IPS-18c (cell line): ENCODE measurements at regions not wholly inside any gene's neighbourhood (a gene's known extent, or its start where the extent isn't known, plus 50 kb on each side); places are given as distances from the start of the nearest gene placed in this dataset.

ENCODE experiments used
- H3K4me3 ChIP-seq: 2 replicates; pipeline ENCODE4 v1.7.0; 2013; ENCODE audit warnings: low read depth, mild to moderate bottlenecking, low read length, moderate library complexity; ENCODE audit not compliant: insufficient read depth
- H3K9me3 ChIP-seq: one replicate; pipeline ENCODE4 v1.6.1; 2013; ENCODE audit warnings: mild to moderate bottlenecking, low read length, moderate library complexity; ENCODE audit not compliant: control insufficient read depth, insufficient read depth

- H3K4me3 ChIP-seq: no peak overlapping the region
- no peaks in the 10 kb centered on the region for H3K9me3 ChIP-seq
Measured at GRCh38 chr3:117120014-117120413, 410.4 kb downstream of the TUSC7 start.

- Histone ChIP-seq H3K9me3 (no peaks in the 10 kb centered on the region), H3K4me3 (no peak overlapping the region)
Measured at GRCh38 chr3:117122609-117123008, 413.0 kb downstream of the TUSC7 start.

- Histone ChIP-seq H3K4me3 (no peak overlapping the region), H3K9me3 (no peaks in the 10 kb centered on the region)
Measured at GRCh38 chr3:117126460-117126859, 416.9 kb downstream of the TUSC7 start.

GRCh38 chr3:117126946-117127546 lies 417.5 kb downstream of the TUSC7 start:
- H3K4me3 ChIP-seq: no peak overlapping the region

GRCh38 chr3:117128133-117128532 lies 418.6 kb downstream of the TUSC7 start:
- no peaks in the 10 kb centered on the region for H3K9me3 ChIP-seq
- no peak overlapping the region for H3K4me3 ChIP-seq

More at GRCh38 chr3:117126946-117127546, 417.5 kb downstream of the TUSC7 start:
- H3K9me3 ChIP-seq: no peaks in the 10 kb centered on the region

GRCh38 chr3:117128872-117129271 lies 419.3 kb downstream of the TUSC7 start:
- H3K4me3 ChIP-seq: no peak overlapping the region

GRCh38 chr3:117129516-117129915 lies 419.9 kb downstream of the TUSC7 start:
- Histone ChIP-seq H3K4me3 (no peak overlapping the region), H3K9me3 (no peaks in the 10 kb centered on the region)

More at GRCh38 chr3:117128872-117129271, 419.3 kb downstream of the TUSC7 start:
- no peaks in the 10 kb centered on the region for H3K9me3 ChIP-seq

- no peaks in the 10 kb centered on the region for H3K9me3 ChIP-seq
- H3K4me3 ChIP-seq: no peak overlapping the region
Measured at GRCh38 chr3:117130222-117130621, 420.6 kb downstream of the TUSC7 start.

- Histone ChIP-seq H3K4me3 (no peak overlapping the region), H3K9me3 (no peaks in the 10 kb centered on the region)
Measured at GRCh38 chr3:117131259-117131658, 421.7 kb downstream of the TUSC7 start.

- no peak overlapping the region for H3K4me3 ChIP-seq
- H3K9me3 ChIP-seq: no peaks in the 10 kb centered on the region
Measured at GRCh38 chr3:117133066-117133465, 423.5 kb downstream of the TUSC7 start.

GRCh38 chr3:117135207-117135606 lies 425.6 kb downstream of the TUSC7 start:
- Histone ChIP-seq H3K4me3 (no peak overlapping the region), H3K9me3 (no peaks in the 10 kb centered on the region)

- no peaks in the 10 kb centered on the region for H3K9me3 ChIP-seq
- no peak overlapping the region for H3K4me3 ChIP-seq
Measured at GRCh38 chr3:117136003-117136402, 426.4 kb downstream of the TUSC7 start.

- Histone ChIP-seq H3K4me3 (no peak overlapping the region), H3K9me3 (no peaks in the 10 kb centered on the region)
Measured at GRCh38 chr3:117137065-117137464, 427.5 kb downstream of the TUSC7 start.

- Histone ChIP-seq H3K4me3 (no peak overlapping the region), H3K9me3 (no peaks in the 10 kb centered on the region)
Measured at GRCh38 chr3:117139681-117140080, 430.1 kb downstream of the TUSC7 start.

GRCh38 chr3:117141812-117142211 lies 432.2 kb downstream of the TUSC7 start:
- Histone ChIP-seq H3K9me3 (no peaks in the 10 kb centered on the region), H3K4me3 (no peak overlapping the region)

- Histone ChIP-seq H3K9me3 (no peaks in the 10 kb centered on the region), H3K4me3 (no peak overlapping the region)
Measured at GRCh38 chr3:117144853-117145252, 435.3 kb downstream of the TUSC7 start.

GRCh38 chr3:117145677-117146076 lies 436.1 kb downstream of the TUSC7 start:
- Histone ChIP-seq H3K9me3 (no peaks in the 10 kb centered on the region), H3K4me3 (no peak overlapping the region)

- H3K9me3 ChIP-seq: no peaks in the 10 kb centered on the region
- no peak overlapping the region for H3K4me3 ChIP-seq
Measured at GRCh38 chr3:117146571-117146970, 437.0 kb downstream of the TUSC7 start.

GRCh38 chr3:117149584-117149983 lies 440.0 kb downstream of the TUSC7 start:
- Histone ChIP-seq H3K4me3 (no peak overlapping the region), H3K9me3 (no peaks in the 10 kb centered on the region)
